H9 (cell line): ENCODE measurements at regions not wholly inside any gene's neighbourhood (a gene's known extent, or its start where the extent isn't known, plus 50 kb on each side); places are given as distances from the start of the nearest gene placed in this dataset.

Source experiments
- DNase-seq: peaks from one replicate; pipeline ENCODE4 v3.0.0-alpha.2; 2017
- H2AFZ ChIP-seq: one replicate; pipeline ENCODE4 v1.6.1; 2013; ENCODE audit warnings: mild to moderate bottlenecking, low read length, control low read depth, moderate library complexity
- H2AK5ac ChIP-seq: 2 replicates; pipeline ENCODE4 v1.6.1; 2013; ENCODE audit warnings: low read length, control low read depth, mixed read lengths; ENCODE audit not compliant: insufficient read length
- H2BK120ac ChIP-seq: one replicate; pipeline ENCODE4 v1.6.1; 2013; ENCODE audit warnings: low read depth, mild to moderate bottlenecking, low read length, control low read depth, inconsistent platforms; ENCODE audit not compliant: poor library complexity, severe bottlenecking
- H2BK12ac ChIP-seq: 2 replicates; pipeline ENCODE4 v1.6.1; 2013; ENCODE audit warnings: low read length, control low read depth, mixed read lengths, low read depth; ENCODE audit not compliant: insufficient read length
- H2BK15ac ChIP-seq: 2 replicates; pipeline ENCODE4 v1.6.1; 2013; ENCODE audit warnings: low read depth, low read length, control low read depth
- H2BK20ac ChIP-seq: one replicate; pipeline ENCODE4 v1.6.1; 2013; ENCODE audit warnings: low read depth, mild to moderate bottlenecking, low read length, control low read depth, inconsistent platforms; ENCODE audit not compliant: poor library complexity, severe bottlenecking
- H2BK5ac ChIP-seq: 2 replicates; pipeline ENCODE4 v1.6.1; 2013; ENCODE audit warnings: low read length, control low read depth, mixed read lengths; ENCODE audit not compliant: insufficient read length
- H3K14ac ChIP-seq: 2 replicates; pipeline ENCODE4 v1.6.1; 2013; ENCODE audit warnings: low read length, control low read depth; ENCODE audit not compliant: insufficient read depth
- H3K18ac ChIP-seq: 2 replicates; pipeline ENCODE4 v1.6.1; 2013; ENCODE audit warnings: low read depth, mild to moderate bottlenecking, mixed read lengths, low read length, control low read depth; ENCODE audit not compliant: insufficient read length
- H3K23ac ChIP-seq: 2 replicates; pipeline ENCODE4 v1.6.1; 2013; ENCODE audit warnings: low read length, control low read depth, mixed read lengths, low read depth; ENCODE audit not compliant: insufficient read length
- H3K23me2 ChIP-seq: 2 replicates; pipeline ENCODE4 v1.6.1; 2013; ENCODE audit warnings: low read depth, mild to moderate bottlenecking, mixed read lengths, low read length, control low read depth; ENCODE audit not compliant: insufficient read length, poor library complexity, severe bottlenecking
- H3K27ac ChIP-seq: 2 replicates; pipeline ENCODE4 v1.5.1; 2013; ENCODE audit warnings: low read length, control low read depth, mixed read lengths, low read depth; ENCODE audit not compliant: insufficient read length
- H3K27me3 ChIP-seq: 2 replicates; pipeline ENCODE4 v1.6.1; 2013; ENCODE audit warnings: low read length, control low read depth, inconsistent platforms; ENCODE audit not compliant: insufficient read depth
- H3K4ac ChIP-seq: 2 replicates; pipeline ENCODE4 v1.6.1; 2013; ENCODE audit warnings: low read depth, mild to moderate bottlenecking, control low read depth, inconsistent platforms, low read length, moderate library complexity
- H3K4me1 ChIP-seq: 2 replicates; pipeline ENCODE4 v1.6.1; 2013; ENCODE audit warnings: low read length, control low read depth, inconsistent platforms; ENCODE audit not compliant: insufficient read depth
- H3K4me2 ChIP-seq: 2 replicates; pipeline ENCODE4 v1.6.1; 2013; ENCODE audit warnings: low read length, control low read depth, mixed read lengths; ENCODE audit not compliant: insufficient read length, insufficient read depth
- H3K56ac ChIP-seq: 2 replicates; pipeline ENCODE4 v1.6.1; 2013; ENCODE audit warnings: low read depth, mild to moderate bottlenecking, mixed read lengths, low read length, control low read depth; ENCODE audit not compliant: insufficient read length
- H3K79me1 ChIP-seq: 2 replicates; pipeline ENCODE4 v1.6.1; 2013; ENCODE audit warnings: low read depth, mild to moderate bottlenecking, moderate library complexity, low read length, control low read depth, inconsistent platforms; ENCODE audit not compliant: insufficient read depth, poor library complexity, severe bottlenecking
- H3K79me2 ChIP-seq: 2 replicates; pipeline ENCODE4 v1.6.1; 2013; ENCODE audit warnings: low read length, control low read depth, inconsistent platforms; ENCODE audit not compliant: insufficient read depth
- H3K9ac ChIP-seq: 2 replicates; pipeline ENCODE4 v1.6.1; 2013; ENCODE audit warnings: low read length, control low read depth, mixed read lengths; ENCODE audit not compliant: insufficient read length; ENCODE audit errors: extremely low read depth
- H3K9me3 ChIP-seq: one replicate; pipeline ENCODE4 v1.6.1; 2013; ENCODE audit warnings: low read depth, low read length, inconsistent platforms; ENCODE audit not compliant: control insufficient read depth
- H3T11ph ChIP-seq: one replicate; pipeline ENCODE4 v1.6.1; 2013; ENCODE audit warnings: mild to moderate bottlenecking, low read length, control low read depth, inconsistent platforms
- H4K20me1 ChIP-seq: one replicate; pipeline ENCODE4 v1.6.1; 2013; ENCODE audit not compliant: control insufficient read depth, insufficient read length, insufficient read depth
- H4K5ac ChIP-seq: 2 replicates; pipeline ENCODE4 v1.6.1; 2013; ENCODE audit warnings: low read depth, mild to moderate bottlenecking, mixed read lengths, low read length, control low read depth; ENCODE audit not compliant: insufficient read length
- H4K8ac ChIP-seq: replicated peaks from 2 replicates; pipeline ENCODE4 v1.6.1; 2013; ENCODE audit warnings: low read length, control low read depth, mixed read lengths, low read depth; ENCODE audit not compliant: insufficient read length
- H4K91ac ChIP-seq: 2 replicates; pipeline ENCODE4 v1.6.1; 2013; ENCODE audit warnings: low read depth, mild to moderate bottlenecking, moderate library complexity, mixed read lengths, low read length, control low read depth; ENCODE audit not compliant: insufficient read length
- H3K27ac Mint-ChIP-seq, 3 experiments: 2 replicates in 2 of 3; 3 replicates in 1 of 3; pipeline ENCODE4 v1.8.0; 2020 to 2021; ENCODE audit warnings: mixed read lengths in 3 of 3, mild to moderate bottlenecking in 1 of 3, moderate library complexity in 1 of 3
- H3K27me3 Mint-ChIP-seq: 2 replicates; pipeline ENCODE4 v1.8.0; 2021; ENCODE audit warnings: low read depth, mild to moderate bottlenecking, moderate library complexity, mixed read lengths
- H3K36me3 Mint-ChIP-seq, 3 experiments: 2 replicates in 2 of 3; 3 replicates in 1 of 3; pipeline ENCODE4 v1.8.0; 2020 to 2021; ENCODE audit warnings: low read depth in 3 of 3, mixed read lengths in 3 of 3; ENCODE audit not compliant: insufficient read depth in 1 of 3
- H3K4me1 Mint-ChIP-seq, 2 experiments: 2 replicates each; pipeline ENCODE4 v1.8.0; 2020; ENCODE audit warnings: mixed read lengths in 2 of 2
- H3K4me3 Mint-ChIP-seq, 2 experiments: 2 replicates in 1 of 2; 3 replicates in 1 of 2; pipeline ENCODE4 v1.8.0; 2020 to 2021; ENCODE audit warnings: mild to moderate bottlenecking in 2 of 2, mixed read lengths in 2 of 2, moderate library complexity in 1 of 2
- H3K9me3 Mint-ChIP-seq, 2 experiments: 2 replicates in 1 of 2; 3 replicates in 1 of 2; pipeline ENCODE4 v1.8.0; 2020; ENCODE audit warnings: mild to moderate bottlenecking in 2 of 2, mixed read lengths in 2 of 2, moderate library complexity in 1 of 2
- CTCF ChIP-seq: fragments of 200-600 bp; sonication (generic); conservative IDR thresholded peaks from 3 replicates; pipeline ENCODE4 v1.8.0; 2021; ENCODE audit warnings: antibody characterized with exemption, mild to moderate bottlenecking
- WGBS: extraction: QIAGEN DNeasy Blood & Tissue Kit; methylation state at CpG from one replicate; pipeline ENCODE4 v1.1.7; 2013; ENCODE audit warnings: missing lambda C conversion rate, low lambda C conversion rate, mixed read lengths; ENCODE audit not compliant: insufficient read length; ENCODE audit errors: extremely low coverage; 5-methylcytosine and 5-hydroxymethylcytosine counted together

- no peak overlapping the region for H2AFZ ChIP-seq
- H3K18ac ChIP-seq = no peak overlapping the region
- peak overlapping the region; percentile 48 to 86 (median 67); a peak in 4 of 7 replicates for H3K27ac Mint-ChIP-seq
- H3K4ac ChIP-seq = no peak overlapping the region; the same call in 1 of the 2 replicates
- no peaks in the 10 kb centered on the region for H3K27me3 ChIP-seq
- peaks cover 3% of the 10 kb centered on the region for H3K23me2 ChIP-seq
- H3K4me1 ChIP-seq = peaks cover 6% of the 10 kb centered on the region
- no peak overlapping the region for H4K5ac ChIP-seq
- no peaks in the 10 kb centered on the region for H3K79me1 ChIP-seq
- H3K79me2 ChIP-seq = no peaks in the 10 kb centered on the region
- no peak overlapping the region for H3K9ac ChIP-seq
- H2BK20ac ChIP-seq = no peak overlapping the region
- no peaks in the 10 kb centered on the region for H4K20me1 ChIP-seq
- H2BK5ac ChIP-seq = no peak overlapping the region
- H3K36me3 Mint-ChIP-seq = no peaks in the 10 kb centered on the region
- H3K23ac ChIP-seq = no peak overlapping the region
- H3K4me1 Mint-ChIP-seq = peaks cover 22 to 25% of the 10 kb centered on the region in 2 experiments
- H3K9me3 ChIP-seq = no peaks in the 10 kb centered on the region
- no peak overlapping the region for H3T11ph ChIP-seq
- no peak overlapping the region for H3K14ac ChIP-seq
- H3K4me2 ChIP-seq = no peak overlapping the region
- H2BK15ac ChIP-seq = no peak overlapping the region
- H3K9me3 Mint-ChIP-seq = peaks cover 3% of the 10 kb centered on the region in 2 experiments; a peak in 4 of 5 replicates
- H3K56ac ChIP-seq = no peak overlapping the region
- DNase-seq = no peak
- no peak overlapping the region for H4K8ac ChIP-seq
- H4K91ac ChIP-seq = no peak overlapping the region
- no peak overlapping the region for H3K27ac ChIP-seq
- no CpG with 5 or more reads among the region's 7 CpGs for WGBS
- H2BK120ac ChIP-seq = peak overlapping the region; percentile 76
- TF ChIP-seq CTCF = peak; percentile 37; the same call in 2 of the 3 replicates
- no peak overlapping the region for H3K4me3 Mint-ChIP-seq
- H3K27me3 Mint-ChIP-seq = no peaks in the 10 kb centered on the region
- H2BK12ac ChIP-seq = no peak overlapping the region
- no peak overlapping the region for H2AK5ac ChIP-seq
Observed at GRCh38 chr10:21337171-21337792, 188.2 kb downstream of the SKIDA1 start.
